Muscle of leg (tissue), 3 donors: ENCODE measurements at regions not wholly inside any gene's neighbourhood (a gene's known extent, or its start where the extent isn't known, plus 50 kb on each side); places are given as distances from the start of the nearest gene placed in this dataset.

Experiments
- DNase-seq: peaks from one replicate; pipeline ENCODE4 v3.0.0; 2013
- H3K27ac ChIP-seq: one replicate; pipeline ENCODE4 v1.5.1; 2013; ENCODE audit warnings: mild to moderate bottlenecking, low read length, control low read depth
- H3K27me3 ChIP-seq: one replicate; pipeline ENCODE4 v1.6.1; 2013; ENCODE audit warnings: low read length; ENCODE audit not compliant: control insufficient read depth, insufficient read depth
- H3K36me3 ChIP-seq: one replicate; pipeline ENCODE4 v1.6.1; 2013; ENCODE audit warnings: low read length; ENCODE audit not compliant: control insufficient read depth, insufficient read depth
- H3K4me1 ChIP-seq: one replicate; pipeline ENCODE4 v1.6.1; 2013; ENCODE audit warnings: low read length; ENCODE audit not compliant: control insufficient read depth, insufficient read depth
- H3K4me3 ChIP-seq: one replicate; pipeline ENCODE4 v1.5.1; 2013; ENCODE audit warnings: low read length, control low read depth
- H3K9me3 ChIP-seq: replicated peaks from 2 replicates; pipeline ENCODE4 v1.6.1; 2013; ENCODE audit warnings: low read depth, low read length; ENCODE audit not compliant: control insufficient read depth
- WGBS: methylation state at CpG from one replicate; pipeline ENCODE4 v1.1.5; 2013; ENCODE audit warnings: missing lambda C conversion rate; ENCODE audit not compliant: insufficient coverage; 5-methylcytosine and 5-hydroxymethylcytosine counted together

DNA sequence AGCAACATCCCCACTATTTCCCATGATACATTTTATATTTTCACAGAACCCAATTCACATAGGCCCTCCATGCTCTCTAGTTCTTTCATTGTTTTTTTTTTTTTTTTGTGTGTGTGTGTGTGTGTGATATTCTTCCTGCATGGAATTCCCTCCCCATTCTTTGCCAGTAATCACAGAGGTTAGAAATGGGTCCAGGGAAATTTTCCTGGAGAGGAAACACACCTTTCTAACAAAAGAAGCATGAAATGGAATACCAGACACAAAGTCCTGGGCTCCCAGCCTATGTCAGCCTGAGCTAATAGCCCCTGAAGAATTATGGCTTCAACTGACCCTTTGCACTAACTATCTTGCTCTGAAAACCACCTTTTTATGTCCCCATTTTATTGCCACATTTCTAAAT lies 194.2 kb upstream of the NT5E start:
- H3K36me3 ChIP-seq: no peaks in the 10 kb centered on the region
- H3K27me3 ChIP-seq: no peaks in the 10 kb centered on the region
- peaks cover 3% of the 10 kb centered on the region for H3K9me3 ChIP-seq

DNA sequence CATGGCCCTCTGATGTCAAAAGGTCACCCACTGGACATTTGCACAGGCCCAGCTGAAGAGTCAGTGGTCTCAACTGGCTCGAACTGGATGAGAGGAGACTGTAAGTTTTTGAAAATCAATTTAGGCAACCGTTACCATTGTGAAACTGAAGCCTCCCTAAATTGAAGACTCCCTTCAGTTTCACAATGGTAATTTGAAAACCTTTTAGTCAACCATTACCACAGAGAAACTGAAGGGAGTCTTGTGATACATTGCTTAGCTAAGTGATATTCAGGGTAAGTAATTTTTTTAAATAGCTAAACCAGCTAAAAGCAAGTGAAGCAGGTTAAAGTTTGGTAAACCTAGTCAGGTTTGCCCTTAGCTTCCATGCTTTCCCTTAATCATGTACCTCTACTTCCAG lies 197.3 kb upstream of the NT5E start:
- WGBS: no CpG with 5 or more reads among the region's 2 CpGs
- Histone ChIP-seq H3K36me3 (no peaks in the 10 kb centered on the region), H3K27ac (no peak overlapping the region), H3K4me1 (no peaks in the 10 kb centered on the region), H3K27me3 (no peaks in the 10 kb centered on the region), H3K4me3 (no peak overlapping the region), H3K9me3 (peaks cover 3% of the 10 kb centered on the region)
- DNase-seq: no peak

More for the DNA sequence above, 194.2 kb upstream of the NT5E start:
- DNase-seq: no peak
- Histone ChIP-seq H3K4me3 (no peak overlapping the region), H3K27ac (no peak overlapping the region), H3K4me1 (no peaks in the 10 kb centered on the region)

DNA sequence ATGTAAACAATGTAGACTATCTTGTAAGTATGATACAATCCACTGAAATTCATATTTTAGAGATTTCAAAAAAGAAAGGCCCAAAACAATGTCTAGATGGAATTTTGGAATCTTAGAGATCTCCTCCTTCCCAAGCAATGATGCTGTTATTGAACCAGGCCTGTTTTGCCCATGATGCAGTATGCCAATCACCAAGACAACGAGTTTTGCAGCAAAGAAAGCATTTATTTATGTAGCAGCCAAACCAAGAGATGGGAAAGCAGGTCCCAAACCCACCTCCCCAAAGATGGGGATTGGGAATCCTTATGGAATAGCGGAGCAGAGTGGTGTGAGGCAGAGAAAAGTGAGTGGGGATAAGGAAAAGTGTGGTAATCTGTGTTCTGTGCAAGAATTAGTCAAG lies 197.8 kb upstream of the NT5E start:
- no peaks in the 10 kb centered on the region for H3K4me1 ChIP-seq
- WGBS: 89% methylated on average over 1 of the region's 2 CpGs

DNA sequence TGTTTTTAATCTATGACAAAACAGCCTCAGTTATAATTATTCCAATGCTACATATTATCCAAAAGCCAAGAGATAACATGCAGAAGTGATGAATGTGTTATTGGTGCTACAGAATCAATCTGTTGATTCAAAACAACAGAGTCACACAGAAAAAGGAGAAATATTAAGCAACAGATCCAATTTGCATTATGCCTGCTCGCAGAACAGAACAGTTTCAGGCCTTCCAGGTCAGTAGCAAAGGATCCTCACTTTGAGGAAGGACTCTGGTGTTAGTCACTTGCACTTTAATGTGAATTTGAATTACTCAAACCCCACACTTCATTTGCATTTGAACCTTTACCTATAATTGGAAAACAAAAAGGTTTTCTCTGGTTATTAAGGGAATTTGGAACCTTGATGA lies 198.6 kb upstream of the NT5E start:
- no CpG with 5 or more reads among the region's 1 CpG for WGBS
- H3K27me3 ChIP-seq: no peaks in the 10 kb centered on the region

More for the DNA sequence above, 197.8 kb upstream of the NT5E start:
- DNase-seq: no peak
- H3K9me3 ChIP-seq: peaks cover 3% of the 10 kb centered on the region
- H3K27ac ChIP-seq: no peak overlapping the region
- no peaks in the 10 kb centered on the region for H3K27me3 ChIP-seq
- H3K36me3 ChIP-seq: no peaks in the 10 kb centered on the region
- no peak overlapping the region for H3K4me3 ChIP-seq

DNA sequence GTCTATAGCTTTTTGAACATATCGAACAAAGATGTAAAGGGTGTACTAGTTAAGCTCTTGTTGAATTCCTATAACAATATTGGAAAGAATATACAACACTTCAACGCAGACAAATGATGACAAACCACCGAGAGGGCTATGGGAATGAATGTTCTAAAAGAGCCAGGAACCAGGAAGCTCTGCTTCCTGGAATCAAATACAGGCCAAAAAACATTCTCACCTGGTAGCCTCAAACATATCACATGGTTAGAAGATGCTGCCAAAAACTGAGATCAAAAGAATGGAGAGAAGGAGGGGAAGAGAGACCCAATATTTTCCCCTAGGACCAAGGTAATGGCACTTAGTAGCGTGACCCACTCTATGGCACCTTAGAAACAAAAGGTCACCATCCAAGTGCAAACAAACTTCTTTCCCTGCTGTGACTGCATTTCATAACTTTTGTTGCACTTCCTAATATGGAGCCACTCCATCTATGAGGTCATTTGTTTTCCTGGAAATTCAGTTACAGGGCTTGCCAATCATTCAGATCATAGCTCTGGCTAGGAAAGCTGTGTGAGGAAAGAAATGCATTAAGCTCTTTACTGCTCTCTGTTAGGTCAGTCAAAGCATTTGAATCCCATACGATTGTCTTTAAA lies 199.2 kb upstream of the NT5E start:
- DNase-seq: peak; percentile 96
- WGBS: 40% methylated on average over 1 of the region's 5 CpGs
- Histone ChIP-seq H3K27me3 (no peaks in the 10 kb centered on the region), H3K4me3 (no peak overlapping the region), H3K9me3 (peaks cover 3% of the 10 kb centered on the region), H3K36me3 (no peaks in the 10 kb centered on the region), H3K4me1 (no peaks in the 10 kb centered on the region), H3K27ac (peak overlapping the region; percentile 63)

More for the DNA sequence above, 198.6 kb upstream of the NT5E start:
- peak overlapping the region; percentile 16 for H3K27ac ChIP-seq
- DNase-seq: no peak
- H3K9me3 ChIP-seq: peaks cover 3% of the 10 kb centered on the region
- H3K36me3 ChIP-seq: no peaks in the 10 kb centered on the region
- H3K4me1 ChIP-seq: no peaks in the 10 kb centered on the region
- H3K4me3 ChIP-seq: no peak overlapping the region

DNA sequence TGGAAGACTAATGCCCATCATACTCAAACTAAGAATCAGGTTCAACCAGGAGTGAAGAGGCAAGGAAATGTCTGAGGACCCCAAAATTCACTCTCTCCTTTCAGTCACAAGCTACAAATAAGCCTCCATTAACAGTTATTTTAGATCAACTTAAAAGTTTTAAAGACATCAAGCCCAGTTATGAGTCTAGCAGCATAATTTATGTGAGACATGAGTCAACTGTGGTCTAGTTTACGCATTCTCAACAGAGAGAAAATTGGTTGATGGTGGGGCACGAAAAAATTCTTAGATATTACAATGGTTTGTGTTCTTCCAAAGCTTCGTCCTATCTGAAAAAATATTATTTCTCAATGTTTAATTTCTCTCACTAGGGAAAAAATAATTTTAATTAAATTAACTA lies 204.9 kb upstream of the NT5E start:
- WGBS: no CpG with 5 or more reads among the region's 3 CpGs
- Histone ChIP-seq H3K4me1 (no peaks in the 10 kb centered on the region), H3K27ac (no peak overlapping the region), H3K27me3 (no peaks in the 10 kb centered on the region), H3K36me3 (no peaks in the 10 kb centered on the region), H3K9me3 (no peaks in the 10 kb centered on the region), H3K4me3 (no peak overlapping the region)
- DNase-seq: no peak

DNA sequence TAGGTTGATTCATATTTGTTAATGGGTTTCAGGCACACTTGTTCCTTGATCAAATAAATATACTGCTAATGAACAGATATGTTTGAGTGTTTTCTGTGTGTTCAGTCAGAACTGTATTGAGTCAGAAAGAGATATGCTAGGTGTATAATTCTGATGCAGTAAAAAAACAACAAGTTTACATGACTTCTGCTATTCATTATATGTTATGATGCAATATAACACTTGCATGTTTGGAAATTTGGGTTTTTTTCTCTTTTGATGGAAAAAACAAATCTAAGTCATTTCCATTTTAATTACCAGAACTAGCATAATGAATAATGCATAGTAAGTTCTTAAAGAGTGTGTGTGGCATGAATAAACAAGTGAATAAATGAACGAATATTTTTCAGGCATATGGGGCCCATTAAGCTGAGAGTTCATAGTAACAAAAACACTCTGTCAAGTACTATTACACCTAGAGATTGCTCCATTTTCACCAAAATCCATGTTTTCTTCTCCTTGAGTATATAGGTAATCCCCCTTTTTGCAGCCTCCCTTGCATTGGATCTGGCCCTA lies 208.3 kb upstream of the NT5E start:
- H3K27ac ChIP-seq: no peak overlapping the region
- no peaks in the 10 kb centered on the region for H3K4me1 ChIP-seq
- no peaks in the 10 kb centered on the region for H3K36me3 ChIP-seq
- DNase-seq: no peak
- H3K27me3 ChIP-seq: no peaks in the 10 kb centered on the region
- H3K4me3 ChIP-seq: no peak overlapping the region
- no CpG with 5 or more reads among the region's 1 CpG for WGBS
- H3K9me3 ChIP-seq: no peaks in the 10 kb centered on the region

DNA sequence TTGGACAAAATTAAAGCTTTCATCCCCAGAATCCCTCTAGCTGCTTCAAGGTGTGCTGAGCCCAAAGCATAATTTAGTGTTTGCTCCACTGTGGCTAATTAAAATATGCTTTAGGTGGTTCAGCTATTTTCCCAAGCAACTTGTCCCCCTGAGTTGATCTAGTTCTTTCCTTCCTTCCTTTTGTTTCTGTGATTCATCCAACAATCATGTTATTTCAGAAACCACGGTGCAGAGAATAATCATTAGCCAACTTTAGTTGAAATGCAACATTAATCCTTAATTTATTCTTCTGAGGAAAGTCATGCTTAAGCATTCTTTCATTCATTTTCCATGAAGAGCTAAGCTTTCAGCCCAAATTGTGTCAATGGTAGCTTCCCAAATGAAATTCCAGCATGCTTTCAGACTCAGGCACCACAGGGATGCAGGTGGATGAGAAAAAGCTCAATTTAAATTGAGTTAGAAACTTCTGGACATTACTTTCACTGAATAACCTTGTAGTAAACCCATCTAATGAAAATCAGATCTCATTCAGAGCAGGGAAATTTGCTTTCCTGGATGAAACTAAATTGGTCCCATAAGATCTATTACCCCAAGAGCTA lies 209.0 kb upstream of the NT5E start:
- Histone ChIP-seq H3K9me3 (no peaks in the 10 kb centered on the region), H3K4me1 (no peaks in the 10 kb centered on the region), H3K27me3 (no peaks in the 10 kb centered on the region), H3K27ac (no peak overlapping the region), H3K36me3 (no peaks in the 10 kb centered on the region), H3K4me3 (no peak overlapping the region)
- DNase-seq: peak; percentile 73
- no CpG with 5 or more reads among the region's 1 CpG for WGBS

DNA sequence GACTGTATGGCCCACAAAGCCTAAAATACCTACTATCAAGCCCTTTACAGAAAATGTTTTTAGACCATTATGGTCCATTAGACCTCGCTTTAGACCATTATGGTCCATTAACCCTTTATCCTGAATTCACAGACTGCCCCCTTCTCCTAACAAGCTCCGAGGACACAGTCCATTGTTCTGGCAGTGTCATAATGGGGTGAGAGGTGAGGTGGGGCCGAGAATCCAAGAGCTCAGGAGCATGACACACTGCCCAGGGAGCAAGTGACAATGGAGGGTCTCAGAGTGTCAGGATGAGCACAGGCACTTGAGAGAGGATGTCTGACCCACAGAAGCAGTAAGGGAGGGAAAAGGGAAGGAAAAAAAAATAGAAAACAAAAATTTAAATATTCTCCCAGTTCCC lies 212.4 kb upstream of the NT5E start:
- no peaks in the 10 kb centered on the region for H3K36me3 ChIP-seq

DNA sequence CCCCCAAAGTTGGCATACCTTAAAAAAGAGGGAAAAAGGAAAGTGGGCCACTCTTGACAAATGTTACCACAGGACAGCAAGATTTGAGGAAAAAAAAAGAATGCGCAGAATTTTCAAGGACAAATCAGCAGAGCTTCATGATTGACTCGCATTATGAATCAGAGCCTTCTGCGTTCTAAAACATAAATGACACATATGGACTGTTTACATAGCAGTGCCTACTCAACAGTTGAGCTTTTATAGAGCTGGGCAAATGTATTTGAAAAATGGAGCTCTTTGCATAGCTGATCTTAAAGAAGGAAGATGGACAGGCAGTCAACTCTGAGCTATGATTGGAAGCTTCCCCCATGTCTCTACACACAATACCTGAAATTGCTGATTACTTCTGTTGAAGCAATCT lies 213.2 kb upstream of the NT5E start:
- H3K36me3 ChIP-seq: no peaks in the 10 kb centered on the region
- no CpG with 5 or more reads among the region's 3 CpGs for WGBS
- H3K27me3 ChIP-seq: no peaks in the 10 kb centered on the region
- H3K9me3 ChIP-seq: no peaks in the 10 kb centered on the region
- no peaks in the 10 kb centered on the region for H3K4me1 ChIP-seq
- no peak overlapping the region for H3K27ac ChIP-seq
- no peak for DNase-seq
- no peak overlapping the region for H3K4me3 ChIP-seq

More for the DNA sequence above, 212.4 kb upstream of the NT5E start:
- H3K4me1 ChIP-seq: no peaks in the 10 kb centered on the region
- H3K4me3 ChIP-seq: no peak overlapping the region
- H3K27me3 ChIP-seq: no peaks in the 10 kb centered on the region
- 100% methylated on average over 1 of the region's 3 CpGs for WGBS
- no peak for DNase-seq
- no peak overlapping the region for H3K27ac ChIP-seq
- H3K9me3 ChIP-seq: no peaks in the 10 kb centered on the region
